ENCODE measurements at regions not wholly inside any gene's neighbourhood (a gene's known extent, or its start where the extent isn't known, plus 50 kb on each side); places are given as distances from the start of the nearest gene placed in this dataset.
A peak's percentile ranks its signal among the peaks of the same experiment; 100 is the strongest.

- TF ChIP-seq GATA2 (IDR thresholded peaks at IDR 0.05; ENCODE audit: low read depth, low read length) (no peak), GATA3 (IDR thresholded peaks at IDR 0.05; ENCODE audit: low read depth, low read length) (no peak)
Measured at GRCh38 chr17:33686171-33686570, 393.1 kb upstream of the ASIC2 start.

GRCh38 chr17:33687831-33688230 is 394.7 kb upstream of the ASIC2 start:
- no peak for TF ChIP-seq GATA2 (IDR thresholded peaks at IDR 0.05; ENCODE audit: low read depth, low read length)
- no peak for TF ChIP-seq GATA3 (IDR thresholded peaks at IDR 0.05; ENCODE audit: low read depth, low read length)

- no peak for TF ChIP-seq GATA3 (IDR thresholded peaks at IDR 0.05; ENCODE audit: low read depth, low read length)
- no peak for TF ChIP-seq GATA2 (IDR thresholded peaks at IDR 0.05; ENCODE audit: low read depth, low read length)
Measured at GRCh38 chr17:33688771-33689170, 395.7 kb upstream of the ASIC2 start.

GRCh38 chr17:33689725-33690124 is 396.6 kb upstream of the ASIC2 start:
- no peak for TF ChIP-seq GATA2 (IDR thresholded peaks at IDR 0.05; ENCODE audit: low read depth, low read length)
- no peak for TF ChIP-seq GATA3 (IDR thresholded peaks at IDR 0.05; ENCODE audit: low read depth, low read length)

- TF ChIP-seq GATA2 (IDR thresholded peaks at IDR 0.05; ENCODE audit: low read depth, low read length) (no peak), GATA3 (IDR thresholded peaks at IDR 0.05; ENCODE audit: low read depth, low read length) (no peak)
Measured at GRCh38 chr17:33695431-33695830, 402.3 kb upstream of the ASIC2 start.

- peak; percentile 64 for TF ChIP-seq GATA3 (IDR thresholded peaks at IDR 0.05; ENCODE audit: low read depth, low read length)
- peak; percentile 90 for TF ChIP-seq GATA2 (IDR thresholded peaks at IDR 0.05; ENCODE audit: low read depth, low read length)
Measured at GRCh38 chr17:33696102-33696501, 403.0 kb upstream of the ASIC2 start.

GRCh38 chr17:33697557-33697956 is 404.5 kb upstream of the ASIC2 start:
- TF ChIP-seq GATA2 (IDR thresholded peaks at IDR 0.05; ENCODE audit: low read depth, low read length), result no peak
- no peak for TF ChIP-seq GATA3 (IDR thresholded peaks at IDR 0.05; ENCODE audit: low read depth, low read length)

- TF ChIP-seq GATA3 (IDR thresholded peaks at IDR 0.05; ENCODE audit: low read depth, low read length) (no peak), GATA2 (IDR thresholded peaks at IDR 0.05; ENCODE audit: low read depth, low read length) (no peak)
Measured at GRCh38 chr17:33701910-33702309, 408.8 kb upstream of the ASIC2 start.

- TF ChIP-seq GATA2 (IDR thresholded peaks at IDR 0.05; ENCODE audit: low read depth, low read length) (no peak), GATA3 (IDR thresholded peaks at IDR 0.05; ENCODE audit: low read depth, low read length) (no peak)
Measured at GRCh38 chr17:33704856-33705255, 411.8 kb upstream of the ASIC2 start.

- TF ChIP-seq GATA3 (IDR thresholded peaks at IDR 0.05; ENCODE audit: low read depth, low read length) (0 out of 2 replicates have a peak, but pooled peaks have one; percentile 32), GATA2 (IDR thresholded peaks at IDR 0.05; ENCODE audit: low read depth, low read length) (peak; percentile 50; the same call in 1 of the 2 replicates)
Measured at GRCh38 chr17:33709881-33710280, 416.8 kb upstream of the ASIC2 start.

- TF ChIP-seq GATA3 (IDR thresholded peaks at IDR 0.05; ENCODE audit: low read depth, low read length), result no peak
- TF ChIP-seq GATA2 (IDR thresholded peaks at IDR 0.05; ENCODE audit: low read depth, low read length), result no peak
Measured at GRCh38 chr17:33712120-33712519, 419.0 kb upstream of the ASIC2 start.

- TF ChIP-seq GATA2 (IDR thresholded peaks at IDR 0.05; ENCODE audit: low read depth, low read length), result no peak
- no peak for TF ChIP-seq GATA3 (IDR thresholded peaks at IDR 0.05; ENCODE audit: low read depth, low read length)
Measured at GRCh38 chr17:33716957-33717356, 423.9 kb upstream of the ASIC2 start.

- no peak for TF ChIP-seq GATA3 (IDR thresholded peaks at IDR 0.05; ENCODE audit: low read depth, low read length)
- TF ChIP-seq GATA2 (IDR thresholded peaks at IDR 0.05; ENCODE audit: low read depth, low read length), result no peak
Measured at GRCh38 chr17:33725675-33726271, 432.7 kb upstream of the ASIC2 start.

GRCh38 chr17:33730131-33730530 is 437.0 kb upstream of the ASIC2 start:
- no peak for TF ChIP-seq GATA2 (IDR thresholded peaks at IDR 0.05; ENCODE audit: low read depth, low read length)
- no peak for TF ChIP-seq GATA3 (IDR thresholded peaks at IDR 0.05; ENCODE audit: low read depth, low read length)

- no peak for TF ChIP-seq GATA2 (IDR thresholded peaks at IDR 0.05; ENCODE audit: low read depth, low read length)
Measured at GRCh38 chr17:33732116-33732515, 439.0 kb upstream of the ASIC2 start.

- TF ChIP-seq GATA2 (IDR thresholded peaks at IDR 0.05; ENCODE audit: low read depth, low read length) (no peak), GATA3 (IDR thresholded peaks at IDR 0.05; ENCODE audit: low read depth, low read length) (no peak)
Measured at GRCh38 chr17:33739714-33740113, 446.6 kb upstream of the ASIC2 start.
